ENCODE measurements at regions not wholly inside any gene's neighbourhood (a gene's known extent, or its start where the extent isn't known, plus 50 kb on each side); places are given as distances from the start of the nearest gene placed in this dataset.
"Not testable (repeated sequence)": the region's sequence is repeated elsewhere in the genome, so short reads cannot be mapped to it uniquely, and the experiment has no call there.

- Histone ChIP-seq H3K9me3 (ENCODE audit: control insufficient read depth in 2 of 2, low read length in 2 of 2) (peaks cover 8 to 16% of the 10 kb centered on the region in 2 experiments), H3K36me3 (ENCODE audit: control insufficient read depth, insufficient read depth, low read length) (no peaks in the 10 kb centered on the region), H3K27ac (ENCODE audit: insufficient read depth, low read length, poor library complexity, severe bottlenecking) (no peak overlapping the region), H3K4me3 (ENCODE audit: low read depth, low read length) (no peak overlapping the region), H3K4me1 (ENCODE audit: control insufficient read depth, insufficient read depth, low read length, poor library complexity, severe bottlenecking) (no peaks in the 10 kb centered on the region), H3K27me3 (ENCODE audit: control insufficient read depth, insufficient read depth, low read length) (no peaks in the 10 kb centered on the region)
- no peak overlapping the region for H3K27ac Mint-ChIP-seq
- peaks cover 1 to 23% (median 7%) of the 10 kb centered on the region in 7 donors for H3K9me3 Mint-ChIP-seq
- H3K4me1 Mint-ChIP-seq = no peaks in the 10 kb centered on the region
- no peak for ATAC-seq (ENCODE audit: low read depth in 2 of 2)
- no peaks in the 10 kb centered on the region for H3K36me3 Mint-ChIP-seq
- no peak overlapping the region for H3K4me3 Mint-ChIP-seq
- no peaks in the 10 kb centered on the region for H3K27me3 Mint-ChIP-seq
- no peak for DNase-seq
Observed at GRCh38 chr12:58681730-58682129, 238.6 kb downstream of the LRIG3 start.

GRCh38 chr12:58695263-58695662, 225.0 kb downstream of the LRIG3 start:
- no peak overlapping the region for H3K4me3 Mint-ChIP-seq
- ATAC-seq (ENCODE audit: low read depth in 2 of 2) (no peak), DNase-seq (no peak)
- Histone ChIP-seq H3K36me3 (ENCODE audit: control insufficient read depth, insufficient read depth, low read length) (no peaks in the 10 kb centered on the region), H3K4me3 (ENCODE audit: low read depth, low read length) (no peak overlapping the region), H3K27ac (ENCODE audit: insufficient read depth, low read length, poor library complexity, severe bottlenecking) (no peak overlapping the region), H3K9me3 (ENCODE audit: control insufficient read depth in 2 of 2, low read length in 2 of 2) (peaks cover 0 to 3% of the 10 kb centered on the region in 2 experiments), H3K27me3 (ENCODE audit: control insufficient read depth, insufficient read depth, low read length) (no peaks in the 10 kb centered on the region), H3K4me1 (ENCODE audit: control insufficient read depth, insufficient read depth, low read length, poor library complexity, severe bottlenecking) (no peaks in the 10 kb centered on the region)
- no peaks in the 10 kb centered on the region for H3K36me3 Mint-ChIP-seq
- peaks cover 0 to 33% (median 9%) of the 10 kb centered on the region in 7 donors for H3K9me3 Mint-ChIP-seq
- H3K27me3 Mint-ChIP-seq = no peaks in the 10 kb centered on the region
- no peaks in the 10 kb centered on the region for H3K4me1 Mint-ChIP-seq
- H3K27ac Mint-ChIP-seq = no peak overlapping the region

GRCh38 chr12:58701536-58701935, 218.8 kb downstream of the LRIG3 start:
- no peaks in the 10 kb centered on the region for H3K4me1 ChIP-seq (ENCODE audit: control insufficient read depth, insufficient read depth, low read length, poor library complexity, severe bottlenecking)
- no peak overlapping the region for H3K4me3 ChIP-seq (ENCODE audit: low read depth, low read length)
- H3K27ac ChIP-seq (ENCODE audit: insufficient read depth, low read length, poor library complexity, severe bottlenecking) = no peak overlapping the region
- no peaks in the 10 kb centered on the region for H3K27me3 Mint-ChIP-seq
- no peak for ATAC-seq (ENCODE audit: low read depth in 2 of 2)
- no peaks in the 10 kb centered on the region for H3K36me3 ChIP-seq (ENCODE audit: control insufficient read depth, insufficient read depth, low read length)
- H3K4me3 Mint-ChIP-seq = no peak overlapping the region
- H3K4me1 Mint-ChIP-seq = no peaks in the 10 kb centered on the region
- no peaks in the 10 kb centered on the region for H3K36me3 Mint-ChIP-seq
- H3K9me3 ChIP-seq (ENCODE audit: control insufficient read depth in 2 of 2, low read length in 2 of 2) = no peaks in the 10 kb centered on the region
- H3K9me3 Mint-ChIP-seq = peaks cover 3 to 17% (median 8%) of the 10 kb centered on the region in 7 donors
- no peaks in the 10 kb centered on the region for H3K27me3 ChIP-seq (ENCODE audit: control insufficient read depth, insufficient read depth, low read length)
- peak overlapping the region in 1 of 3 donors; percentile 61 for H3K27ac Mint-ChIP-seq
- no peak for DNase-seq

GRCh38 chr12:58703866-58704265, 216.4 kb downstream of the LRIG3 start:
- Mint-ChIP-seq H3K27ac (no peak overlapping the region), H3K4me3 (no peak overlapping the region), H3K9me3 (peaks cover 4 to 21% (median 12%) of the 10 kb centered on the region in 7 donors), H3K4me1 (no peaks in the 10 kb centered on the region), H3K27me3 (no peaks in the 10 kb centered on the region), H3K36me3 (no peaks in the 10 kb centered on the region)
- H3K36me3 ChIP-seq (ENCODE audit: control insufficient read depth, insufficient read depth, low read length) = no peaks in the 10 kb centered on the region
- no peaks in the 10 kb centered on the region for H3K27me3 ChIP-seq (ENCODE audit: control insufficient read depth, insufficient read depth, low read length)
- no peak for DNase-seq
- no peaks in the 10 kb centered on the region for H3K4me1 ChIP-seq (ENCODE audit: control insufficient read depth, insufficient read depth, low read length, poor library complexity, severe bottlenecking)
- H3K4me3 ChIP-seq (ENCODE audit: low read depth, low read length) = no peak overlapping the region
- no peaks in the 10 kb centered on the region for H3K9me3 ChIP-seq (ENCODE audit: control insufficient read depth in 2 of 2, low read length in 2 of 2)
- no peak overlapping the region for H3K27ac ChIP-seq (ENCODE audit: insufficient read depth, low read length, poor library complexity, severe bottlenecking)
- no peak for ATAC-seq (ENCODE audit: low read depth in 2 of 2)

- H3K36me3 Mint-ChIP-seq; H3K4me1 Mint-ChIP-seq; H3K4me3 Mint-ChIP-seq; ATAC-seq (ENCODE audit: low read depth in 2 of 2); H3K27ac ChIP-seq (ENCODE audit: insufficient read depth, low read length, poor library complexity, severe bottlenecking); H3K4me1 ChIP-seq (ENCODE audit: control insufficient read depth, insufficient read depth, low read length, poor library complexity, severe bottlenecking); DNase-seq; H3K9me3 ChIP-seq (ENCODE audit: control insufficient read depth in 2 of 2, low read length in 2 of 2); H3K4me3 ChIP-seq (ENCODE audit: low read depth, low read length); H3K27me3 Mint-ChIP-seq; H3K27me3 ChIP-seq (ENCODE audit: control insufficient read depth, insufficient read depth, low read length); H3K36me3 ChIP-seq (ENCODE audit: control insufficient read depth, insufficient read depth, low read length); H3K27ac Mint-ChIP-seq: not testable (repeated sequence)
- H3K9me3 Mint-ChIP-seq = peaks cover 6 to 21% (median 14%) of the 10 kb centered on the region in 7 donors
Observed at GRCh38 chr12:58704770-58705169, 215.5 kb downstream of the LRIG3 start.

- Histone ChIP-seq H3K9me3 (ENCODE audit: control insufficient read depth in 2 of 2, low read length in 2 of 2) (peaks cover 0 to 3% of the 10 kb centered on the region in 2 experiments), H3K27me3 (ENCODE audit: control insufficient read depth, insufficient read depth, low read length) (no peaks in the 10 kb centered on the region), H3K4me3 (ENCODE audit: low read depth, low read length) (no peak overlapping the region), H3K27ac (ENCODE audit: insufficient read depth, low read length, poor library complexity, severe bottlenecking) (no peak overlapping the region), H3K36me3 (ENCODE audit: control insufficient read depth, insufficient read depth, low read length) (no peaks in the 10 kb centered on the region), H3K4me1 (ENCODE audit: control insufficient read depth, insufficient read depth, low read length, poor library complexity, severe bottlenecking) (no peaks in the 10 kb centered on the region)
- H3K4me3 Mint-ChIP-seq = no peak overlapping the region
- no peaks in the 10 kb centered on the region for H3K27me3 Mint-ChIP-seq
- no peak for DNase-seq
- H3K4me1 Mint-ChIP-seq = no peaks in the 10 kb centered on the region
- ATAC-seq (ENCODE audit: low read depth in 2 of 2) = no peak
- no peaks in the 10 kb centered on the region for H3K36me3 Mint-ChIP-seq
- peaks cover 4 to 22% (median 16%) of the 10 kb centered on the region in 7 donors for H3K9me3 Mint-ChIP-seq
- H3K27ac Mint-ChIP-seq = no peak overlapping the region
Observed at GRCh38 chr12:58710901-58711300, 209.4 kb downstream of the LRIG3 start.

GRCh38 chr12:58711974-58712373, 208.3 kb downstream of the LRIG3 start:
- Mint-ChIP-seq H3K9me3 (peaks cover 4 to 18% (median 11%) of the 10 kb centered on the region in 7 donors), H3K36me3 (no peaks in the 10 kb centered on the region), H3K27ac (no peak overlapping the region), H3K4me1 (no peaks in the 10 kb centered on the region), H3K4me3 (no peak overlapping the region), H3K27me3 (no peaks in the 10 kb centered on the region)
- H3K4me1 ChIP-seq (ENCODE audit: control insufficient read depth, insufficient read depth, low read length, poor library complexity, severe bottlenecking) = no peaks in the 10 kb centered on the region
- no peak overlapping the region for H3K4me3 ChIP-seq (ENCODE audit: low read depth, low read length)
- H3K27me3 ChIP-seq (ENCODE audit: control insufficient read depth, insufficient read depth, low read length) = no peaks in the 10 kb centered on the region
- no peak overlapping the region for H3K27ac ChIP-seq (ENCODE audit: insufficient read depth, low read length, poor library complexity, severe bottlenecking)
- peaks cover 0 to 3% of the 10 kb centered on the region in 2 experiments for H3K9me3 ChIP-seq (ENCODE audit: control insufficient read depth in 2 of 2, low read length in 2 of 2)
- ATAC-seq (ENCODE audit: low read depth in 2 of 2) = no peak
- H3K36me3 ChIP-seq (ENCODE audit: control insufficient read depth, insufficient read depth, low read length) = no peaks in the 10 kb centered on the region
- no peak for DNase-seq

- H3K4me1 Mint-ChIP-seq = no peaks in the 10 kb centered on the region
- H3K27ac Mint-ChIP-seq = no peak overlapping the region
- no peak overlapping the region for H3K4me3 Mint-ChIP-seq
- peaks cover 2 to 11% (median 9%) of the 10 kb centered on the region in 7 donors for H3K9me3 Mint-ChIP-seq
- Histone ChIP-seq H3K27ac (ENCODE audit: insufficient read depth, low read length, poor library complexity, severe bottlenecking) (no peak overlapping the region), H3K27me3 (ENCODE audit: control insufficient read depth, insufficient read depth, low read length) (no peaks in the 10 kb centered on the region), H3K4me3 (ENCODE audit: low read depth, low read length) (no peak overlapping the region), H3K36me3 (ENCODE audit: control insufficient read depth, insufficient read depth, low read length) (no peaks in the 10 kb centered on the region), H3K4me1 (ENCODE audit: control insufficient read depth, insufficient read depth, low read length, poor library complexity, severe bottlenecking) (no peaks in the 10 kb centered on the region), H3K9me3 (ENCODE audit: control insufficient read depth in 2 of 2, low read length in 2 of 2) (peaks cover 0 to 3% of the 10 kb centered on the region in 2 experiments)
- H3K27me3 Mint-ChIP-seq = no peaks in the 10 kb centered on the region
- ATAC-seq (ENCODE audit: low read depth in 2 of 2) (no peak), DNase-seq (no peak)
- H3K36me3 Mint-ChIP-seq = no peaks in the 10 kb centered on the region
Observed at GRCh38 chr12:58712976-58713375, 207.3 kb downstream of the LRIG3 start.

Data from CD4-positive, CD25-positive, alpha-beta regulatory T cell (primary cell).